GM23338 (cell line): ENCODE measurements at regions not wholly inside any gene's neighbourhood (a gene's known extent, or its start where the extent isn't known, plus 50 kb on each side); places are given as distances from the start of the nearest gene placed in this dataset.

Source experiments
- ATAC-seq: fragments of 200-7000 bp; cut with Tn5 transposase; 3 replicates; pipeline ENCODE4 v1.9.1; 2020
- DNase-seq: peaks from one replicate; pipeline ENCODE4 v3.0.0-alpha.2; 2015; ENCODE audit warnings: low spot score
- H2AFZ ChIP-seq: fragments of 200-600 bp; sonication (generic); 2 replicates; pipeline ENCODE4 v1.8.0; 2016; ENCODE audit warnings: antibody characterized with exemption, mild to moderate bottlenecking, moderate library complexity
- H3F3A ChIP-seq: fragments of 200-600 bp; sonication (generic); replicated peaks from 2 replicates; pipeline ENCODE4 v1.8.0; 2017; ENCODE audit warnings: antibody characterized with exemption, mixed run types, low read depth
- H3K27ac ChIP-seq: fragments of 200-600 bp; sonication (generic); 2 replicates; pipeline ENCODE4 v1.6.1; 2016; ENCODE audit warnings: low read depth
- H3K27me3 ChIP-seq: fragments of 200-600 bp; sonication (generic); 2 replicates; pipeline ENCODE4 v1.8.0; 2016; ENCODE audit warnings: mild to moderate bottlenecking, mixed run types, moderate library complexity; ENCODE audit not compliant: insufficient read depth
- H3K36me3 ChIP-seq: fragments of 200-600 bp; sonication (generic); 2 replicates; pipeline ENCODE4 v1.8.0; 2016; ENCODE audit warnings: mild to moderate bottlenecking; ENCODE audit not compliant: insufficient read depth
- H3K4me1 ChIP-seq: fragments of 200-600 bp; sonication (generic); 2 replicates; pipeline ENCODE4 v1.8.0; 2016; ENCODE audit warnings: mild to moderate bottlenecking, moderate library complexity; ENCODE audit not compliant: insufficient read depth
- H3K4me2 ChIP-seq: fragments of 200-600 bp; sonication (generic); 2 replicates; pipeline ENCODE4 v1.7.1; 2017; ENCODE audit warnings: mixed run types
- H3K4me3 ChIP-seq: fragments of 200-600 bp; sonication (generic); 2 replicates; pipeline ENCODE4 v1.6.1; 2016; ENCODE audit warnings: mixed run types
- H3K79me2 ChIP-seq: fragments of 200-600 bp; sonication (generic); replicated peaks from 2 replicates; pipeline ENCODE4 v1.8.0; 2017; ENCODE audit warnings: mild to moderate bottlenecking; ENCODE audit not compliant: insufficient read depth
- H3K9me2 ChIP-seq: fragments of 200-600 bp; sonication (generic); 2 replicates; pipeline ENCODE4 v1.8.0; 2017; ENCODE audit not compliant: insufficient read depth
- H4K20me1 ChIP-seq: fragments of 200-600 bp; sonication (generic); replicated peaks from 2 replicates; pipeline ENCODE4 v1.8.0; 2017; ENCODE audit warnings: mild to moderate bottlenecking; ENCODE audit not compliant: insufficient read depth
- H3K27ac Mint-ChIP-seq: 2 replicates; pipeline ENCODE4 v1.8.0; 2020; ENCODE audit warnings: inconsistent platforms, mild to moderate bottlenecking, moderate library complexity, mixed read lengths
- H3K27me3 Mint-ChIP-seq: 3 replicates; pipeline ENCODE4 v1.8.0; 2022; ENCODE audit warnings: low read depth, mild to moderate bottlenecking, moderate library complexity, mixed read lengths, inconsistent platforms; ENCODE audit not compliant: insufficient read depth, poor library complexity
- H3K36me3 Mint-ChIP-seq: 3 replicates; pipeline ENCODE4 v1.8.0; 2021; ENCODE audit warnings: low read depth, mild to moderate bottlenecking, inconsistent platforms, moderate library complexity, mixed read lengths
- H3K4me1 Mint-ChIP-seq: 3 replicates; pipeline ENCODE4 v1.8.0; 2020; ENCODE audit warnings: mild to moderate bottlenecking, inconsistent platforms, mixed read lengths
- H3K4me3 Mint-ChIP-seq: 3 replicates; pipeline ENCODE4 v1.8.0; 2021; ENCODE audit warnings: moderate library complexity, mild to moderate bottlenecking, inconsistent platforms, mixed read lengths
- H3K9me3 Mint-ChIP-seq: 3 replicates; pipeline ENCODE4 v1.8.0; 2020; ENCODE audit warnings: moderate library complexity, mild to moderate bottlenecking, inconsistent platforms, mixed read lengths
- CREB1 ChIP-seq: fragments of 250-450 bp; sonication (Bioruptor Pico); IDR thresholded peaks from 2 replicates; pipeline ENCODE4 v1.5.0; 2020; ENCODE audit warnings: low read depth, mild to moderate bottlenecking, moderate library complexity
- ETS1 ChIP-seq: IDR thresholded peaks from 2 replicates; pipeline ENCODE4 v1.6.1; 2016; ENCODE audit warnings: antibody characterized with exemption
- EZH2 ChIP-seq: fragments of 200-600 bp; sonication (generic); IDR thresholded peaks from one replicate; pipeline ENCODE4 v1.8.0; 2017; ENCODE audit warnings: antibody characterized with exemption, mild to moderate bottlenecking, low read depth; ENCODE audit not compliant: unreplicated experiment
- EZH2phosphoT487 ChIP-seq: fragments of 200-600 bp; sonication (generic); IDR thresholded peaks from one replicate; pipeline ENCODE4 v1.8.1; 2018; ENCODE audit warnings: antibody characterized with exemption; ENCODE audit not compliant: unreplicated experiment
- JUNB ChIP-seq: IDR thresholded peaks from one replicate; pipeline ENCODE4 v1.6.1; 2016; ENCODE audit warnings: antibody characterized with exemption; ENCODE audit not compliant: unreplicated experiment
- NANOG ChIP-seq: IDR thresholded peaks from 2 replicates; pipeline ENCODE4 v1.6.1; 2016; ENCODE audit warnings: antibody characterized with exemption, borderline replicate concordance
- POLR2AphosphoS5 ChIP-seq: IDR thresholded peaks from 2 replicates; pipeline ENCODE4 v1.6.1; 2016; ENCODE audit warnings: antibody characterized with exemption, low read depth
- REST ChIP-seq: IDR thresholded peaks from one replicate; pipeline ENCODE4 v1.6.1; 2018; ENCODE audit warnings: antibody characterized with exemption; ENCODE audit not compliant: unreplicated experiment
- STAT1 ChIP-seq: IDR thresholded peaks from one replicate; pipeline ENCODE4 v1.6.1; 2016; ENCODE audit warnings: antibody characterized with exemption; ENCODE audit not compliant: unreplicated experiment
- ZNF114 ChIP-seq: fragments of 250-450 bp; sonication (Bioruptor Pico); IDR thresholded peaks from 2 replicates; pipeline ENCODE4 v1.5.0; 2020; ENCODE audit warnings: mild to moderate bottlenecking, moderate library complexity
- TF ChIP-seq, protein P1 (sequence below): fragments of 250-450 bp; sonication (Bioruptor Pico); IDR thresholded peaks from 2 replicates; pipeline ENCODE4 v1.5.0; 2020; ENCODE audit warnings: mild to moderate bottlenecking, moderate library complexity

DNA sequence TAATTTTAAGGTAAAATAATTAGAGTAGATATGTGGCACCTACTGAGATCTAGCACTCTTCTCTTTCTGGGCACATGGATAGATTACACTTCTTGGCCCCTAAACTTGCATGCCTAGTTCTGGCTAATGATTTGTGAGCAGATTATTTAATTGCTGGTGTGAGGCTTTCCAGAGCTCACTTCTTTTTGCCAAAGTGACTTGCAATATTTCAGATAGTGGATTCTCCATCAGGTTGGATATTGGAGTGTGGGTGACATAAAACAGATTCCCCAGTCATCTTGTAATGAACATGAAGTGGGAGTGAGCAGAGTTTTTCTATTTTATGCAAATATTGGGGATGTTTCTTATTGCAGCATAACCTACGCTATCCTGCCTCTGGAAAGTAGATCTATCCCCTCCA, 247.9 kb downstream of the KLF5 start (continued):
- TF ChIP-seq REST, result no peak
- no peak for TF ChIP-seq ZNF114 (CRISPR knock-in tag)
- no peak for TF ChIP-seq ETS1
- no peak for TF ChIP-seq CREB1

- H3K9me2 ChIP-seq, result no peaks in the 10 kb centered on the region
- H3K79me2 ChIP-seq, result no peaks in the 10 kb centered on the region
- Mint-ChIP-seq H3K27ac (no peak overlapping the region), H3K9me3 (no peaks in the 10 kb centered on the region), H3K4me3 (no peak overlapping the region), H3K36me3 (no peaks in the 10 kb centered on the region), H3K4me1 (peaks cover 7% of the 10 kb centered on the region), H3K27me3 (no peaks in the 10 kb centered on the region)
- H4K20me1 ChIP-seq, result no peaks in the 10 kb centered on the region
- no peak overlapping the region for H3K4me3 ChIP-seq
- peaks cover 8% of the 10 kb centered on the region; the same call in 1 of the 2 replicates for H3K4me1 ChIP-seq
- no peak for DNase-seq
- no peaks in the 10 kb centered on the region for H3F3A ChIP-seq
- no peak overlapping the region for H3K27ac ChIP-seq
- no peaks in the 10 kb centered on the region for H3K27me3 ChIP-seq
- H3K36me3 ChIP-seq, result no peaks in the 10 kb centered on the region
- peak overlapping the region; percentile 56; the same call in 1 of the 2 replicates for H2AFZ ChIP-seq
- ATAC-seq, result no peak
- H3K4me2 ChIP-seq, result no peak overlapping the region
- TF ChIP-seq, protein P1, sequence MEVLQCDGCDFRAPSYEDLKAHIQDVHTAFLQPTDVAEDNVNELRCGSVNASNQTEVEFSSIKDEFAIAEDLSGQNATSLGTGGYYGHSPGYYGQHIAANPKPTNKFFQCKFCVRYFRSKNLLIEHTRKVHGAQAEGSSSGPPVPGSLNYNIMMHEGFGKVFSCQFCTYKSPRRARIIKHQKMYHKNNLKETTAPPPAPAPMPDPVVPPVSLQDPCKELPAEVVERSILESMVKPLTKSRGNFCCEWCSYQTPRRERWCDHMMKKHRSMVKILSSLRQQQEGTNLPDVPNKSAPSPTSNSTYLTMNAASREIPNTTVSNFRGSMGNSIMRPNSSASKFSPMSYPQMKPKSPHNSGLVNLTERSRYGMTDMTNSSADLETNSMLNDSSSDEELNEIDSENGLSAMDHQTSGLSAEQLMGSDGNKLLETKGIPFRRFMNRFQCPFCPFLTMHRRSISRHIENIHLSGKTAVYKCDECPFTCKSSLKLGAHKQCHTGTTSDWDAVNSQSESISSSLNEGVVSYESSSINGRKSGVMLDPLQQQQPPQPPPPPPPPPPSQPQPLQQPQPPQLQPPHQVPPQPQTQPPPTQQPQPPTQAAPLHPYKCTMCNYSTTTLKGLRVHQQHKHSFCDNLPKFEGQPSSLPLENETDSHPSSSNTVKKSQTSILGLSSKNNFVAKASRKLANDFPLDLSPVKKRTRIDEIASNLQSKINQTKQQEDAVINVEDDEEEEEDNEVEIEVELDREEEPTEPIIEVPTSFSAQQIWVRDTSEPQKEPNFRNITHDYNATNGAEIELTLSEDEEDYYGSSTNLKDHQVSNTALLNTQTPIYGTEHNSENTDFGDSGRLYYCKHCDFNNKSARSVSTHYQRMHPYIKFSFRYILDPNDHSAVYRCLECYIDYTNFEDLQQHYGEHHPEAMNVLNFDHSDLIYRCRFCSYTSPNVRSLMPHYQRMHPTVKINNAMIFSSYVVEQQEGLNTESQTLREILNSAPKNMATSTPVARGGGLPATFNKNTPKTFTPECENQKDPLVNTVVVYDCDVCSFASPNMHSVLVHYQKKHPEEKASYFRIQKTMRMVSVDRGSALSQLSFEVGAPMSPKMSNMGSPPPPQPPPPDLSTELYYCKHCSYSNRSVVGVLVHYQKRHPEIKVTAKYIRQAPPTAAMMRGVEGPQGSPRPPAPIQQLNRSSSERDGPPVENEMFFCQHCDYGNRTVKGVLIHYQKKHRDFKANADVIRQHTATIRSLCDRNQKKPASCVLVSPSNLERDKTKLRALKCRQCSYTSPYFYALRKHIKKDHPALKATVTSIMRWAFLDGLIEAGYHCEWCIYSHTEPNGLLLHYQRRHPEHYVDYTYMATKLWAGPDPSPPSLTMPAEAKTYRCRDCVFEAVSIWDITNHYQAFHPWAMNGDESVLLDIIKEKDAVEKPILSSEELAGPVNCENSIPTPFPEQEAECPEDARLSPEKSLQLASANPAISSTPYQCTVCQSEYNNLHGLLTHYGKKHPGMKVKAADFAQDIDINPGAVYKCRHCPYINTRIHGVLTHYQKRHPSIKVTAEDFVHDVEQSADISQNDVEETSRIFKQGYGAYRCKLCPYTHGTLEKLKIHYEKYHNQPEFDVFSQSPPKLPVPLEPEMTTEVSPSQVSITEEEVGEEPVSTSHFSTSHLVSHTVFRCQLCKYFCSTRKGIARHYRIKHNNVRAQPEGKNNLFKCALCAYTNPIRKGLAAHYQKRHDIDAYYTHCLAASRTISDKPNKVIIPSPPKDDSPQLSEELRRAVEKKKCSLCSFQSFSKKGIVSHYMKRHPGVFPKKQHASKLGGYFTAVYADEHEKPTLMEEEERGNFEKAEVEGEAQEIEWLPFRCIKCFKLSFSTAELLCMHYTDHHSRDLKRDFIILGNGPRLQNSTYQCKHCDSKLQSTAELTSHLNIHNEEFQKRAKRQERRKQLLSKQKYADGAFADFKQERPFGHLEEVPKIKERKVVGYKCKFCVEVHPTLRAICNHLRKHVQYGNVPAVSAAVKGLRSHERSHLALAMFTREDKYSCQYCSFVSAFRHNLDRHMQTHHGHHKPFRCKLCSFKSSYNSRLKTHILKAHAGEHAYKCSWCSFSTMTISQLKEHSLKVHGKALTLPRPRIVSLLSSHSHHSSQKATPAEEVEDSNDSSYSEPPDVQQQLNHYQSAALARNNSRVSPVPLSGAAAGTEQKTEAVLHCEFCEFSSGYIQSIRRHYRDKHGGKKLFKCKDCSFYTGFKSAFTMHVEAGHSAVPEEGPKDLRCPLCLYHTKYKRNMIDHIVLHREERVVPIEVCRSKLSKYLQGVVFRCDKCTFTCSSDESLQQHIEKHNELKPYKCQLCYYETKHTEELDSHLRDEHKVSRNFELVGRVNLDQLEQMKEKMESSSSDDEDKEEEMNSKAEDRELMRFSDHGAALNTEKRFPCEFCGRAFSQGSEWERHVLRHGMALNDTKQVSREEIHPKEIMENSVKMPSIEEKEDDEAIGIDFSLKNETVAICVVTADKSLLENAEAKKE (CRISPR knock-in tag), result no peak
- TF ChIP-seq STAT1, result no peak
- no peak for TF ChIP-seq NANOG
- no peak for TF ChIP-seq JUNB
- no peak for TF ChIP-seq CREB1
- TF ChIP-seq ZNF114 (CRISPR knock-in tag), result no peak
- no peak for TF ChIP-seq POLR2AphosphoS5
- TF ChIP-seq REST, result no peak
- no peak for TF ChIP-seq EZH2
- no peak for TF ChIP-seq EZH2phosphoT487
Observed at GRCh38 chr13:73304442-73304841, 245.6 kb downstream of the KLF5 start.
